HepG2 (cell line): ENCODE measurements at regions not wholly inside any gene's neighbourhood (a gene's known extent, or its start where the extent isn't known, plus 50 kb on each side); places are given as distances from the start of the nearest gene placed in this dataset.
A peak's percentile ranks its signal among the peaks of the same experiment; 100 is the strongest.

Source experiments
- ATAC-seq: fragments of 200-7000 bp; cut with Tn5 transposase; 3 replicates; pipeline ENCODE4 v1.9.1; 2020; ENCODE audit warnings: mild to moderate bottlenecking, moderate library complexity
- BruUV-seq: library from RNA; stranded (reverse); fragments of 400-500 nt; replicated peaks from 2 replicates; lab custom pipeline; 2021; lab: Mats Ljungman, UMichigan
- CTCF ChIA-PET: fragments of 300-600 bp; formaldehyde crosslinking; extraction: SDS; loops from one replicate; lab custom pipeline; 2021; ENCODE audit warnings: low total read pairs, inconsistent platforms, low intra/inter-chr PET ratio; lab: Yijun Ruan, JAX
- POLR2A ChIA-PET: fragments of 350-600 bp; sonication (Branson Sonifier 250); formaldehyde crosslinking; loops from one replicate; lab custom pipeline; 2020; ENCODE audit warnings: antibody characterized with exemption, inconsistent platforms; lab: Yijun Ruan, JAX
- DNase-seq: peaks from one replicate; pipeline ENCODE4 v3.0.0-alpha.2; 2015; ENCODE audit warnings: low spot score
- FAIRE-seq: peaks from 3 replicates; lab custom pipeline; 2011; peaks lifted over from hg19 to GRCh38; lab: Jason Lieb, UNC
- H2AFZ ChIP-seq: one replicate; pipeline ENCODE4 v1.6.1; 2011; ENCODE audit warnings: low read length, inconsistent platforms
- H3K27ac ChIP-seq: fragments of 300-600 bp; 3 replicates; pipeline ENCODE4 v1.8.0; 2011; ENCODE audit warnings: mixed run types, mild to moderate bottlenecking, mixed read lengths, low read length, inconsistent platforms; ENCODE audit not compliant: insufficient read depth; ENCODE audit errors: extremely low read length
- H3K27me3 ChIP-seq, 2 experiments: fragments of 200-600 bp in 1 of 2; 2 replicates in 1 of 2; 3 replicates in 1 of 2; pipeline versions ENCODE4 v1.6.0 to v1.8.0; 2011; ENCODE audit warnings: low read length in 2 of 2, mild to moderate bottlenecking in 2 of 2, moderate library complexity in 2 of 2, inconsistent platforms in 1 of 2; ENCODE audit not compliant: insufficient read depth in 2 of 2, control insufficient read depth in 1 of 2
- H3K36me3 ChIP-seq, 2 experiments: fragments of 200-600 bp in 1 of 2; replicated peaks in 1 of 2; 2 replicates in 1 of 2; 3 replicates in 1 of 2; pipeline versions ENCODE4 v1.5.1 to v1.8.0; 2011; ENCODE audit warnings: low read length in 2 of 2, inconsistent platforms in 1 of 2; ENCODE audit not compliant: insufficient read depth in 2 of 2, control insufficient read depth in 1 of 2
- H3K4me1 ChIP-seq: 2 replicates; pipeline ENCODE4 v1.5.1; 2012; ENCODE audit warnings: low read length, inconsistent platforms; ENCODE audit not compliant: insufficient read depth
- H3K4me2 ChIP-seq: 2 replicates; pipeline ENCODE4 v1.6.0; 2011; ENCODE audit warnings: low read depth, low read length, inconsistent platforms
- H3K4me3 ChIP-seq, 3 experiments: fragments of 200-600 bp in 1 of 3; sonication (generic), shearing (Covaris generic) in 1 of 3; replicated peaks in 1 of 3; 2 replicates each; pipeline ENCODE4 v1.5.1; 2011 to 2016; ENCODE audit warnings: low read length in 3 of 3, inconsistent platforms in 2 of 3, low read depth in 2 of 3, mild to moderate bottlenecking in 2 of 3, control low read depth in 1 of 3, mixed read lengths in 1 of 3; ENCODE audit not compliant: insufficient read depth in 1 of 3
- H3K79me2 ChIP-seq: one replicate; pipeline ENCODE4 v1.6.1; 2011; ENCODE audit warnings: low read length, inconsistent platforms; ENCODE audit not compliant: insufficient read depth
- H3K9ac ChIP-seq: 2 replicates; pipeline ENCODE4 v1.6.0; 2011; ENCODE audit warnings: mild to moderate bottlenecking, low read depth, low read length, inconsistent platforms; ENCODE audit not compliant: insufficient read depth
- H3K9me3 ChIP-seq: 2 replicates; pipeline ENCODE4 v1.5.1; 2012; ENCODE audit warnings: mild to moderate bottlenecking, low read length
- H4K20me1 ChIP-seq: 2 replicates; pipeline ENCODE4 v1.6.0; 2011; ENCODE audit warnings: inconsistent platforms, mild to moderate bottlenecking, low read length, moderate library complexity; ENCODE audit not compliant: insufficient read depth
- AGO1 ChIP-seq: fragments of 200-400 bp; formaldehyde crosslinking; IDR thresholded peaks from 2 replicates; pipeline ENCODE4 v1.6.1; 2017; ENCODE audit warnings: mild to moderate bottlenecking, low read depth, low read length, moderate library complexity; ENCODE audit not compliant: poor library complexity, severe bottlenecking
- ATF7 ChIP-seq, 2 experiments: fragments of 450-650 bp in 1 of 2; sonication (generic) in 1 of 2; formaldehyde crosslinking in 1 of 2; IDR thresholded peaks; 2 replicates each; pipeline versions ENCODE4 v1.4.0 to v1.6.1; 2016 to 2020; ENCODE audit warnings: antibody characterized with exemption in 1 of 2, mild to moderate bottlenecking in 1 of 2, missing genetic modification reagents in 1 of 2
- CEBPB ChIP-seq: IDR thresholded peaks from 2 replicates; pipeline ENCODE4 v1.6.1; 2011; ENCODE audit warnings: low read depth, low read length, improper control_type of control experiment, borderline replicate concordance
- ZNF816 ChIP-seq: sonication (generic); formaldehyde crosslinking; IDR thresholded peaks from 2 replicates; pipeline ENCODE4 v1.8.0; 2022; ENCODE audit warnings: missing genetic modification reagents, mild to moderate bottlenecking, borderline replicate concordance
- WGBS: methylation state at CpG from one replicate; pipeline ENCODE4 v1.1.6; 2017; ENCODE audit warnings: low lambda C conversion rate; 5-methylcytosine and 5-hydroxymethylcytosine counted together
- in situ Hi-C: cut with HindIII; loops from 2 replicates; pipeline ENCODE4 v1.10.0; 2017; ENCODE audit warnings: low pct_unique_long_range_greater_than_20kb; ENCODE audit not compliant: extremely low pct_ligation_motif_present
- intact Hi-C: fragments of 100-400 bp; cut with micrococcal nuclease; formaldehyde crosslinking; loops from one replicate; pipeline ENCODE4 v1.10.0; 2022; ENCODE audit not compliant: unreplicated experiment

DNA sequence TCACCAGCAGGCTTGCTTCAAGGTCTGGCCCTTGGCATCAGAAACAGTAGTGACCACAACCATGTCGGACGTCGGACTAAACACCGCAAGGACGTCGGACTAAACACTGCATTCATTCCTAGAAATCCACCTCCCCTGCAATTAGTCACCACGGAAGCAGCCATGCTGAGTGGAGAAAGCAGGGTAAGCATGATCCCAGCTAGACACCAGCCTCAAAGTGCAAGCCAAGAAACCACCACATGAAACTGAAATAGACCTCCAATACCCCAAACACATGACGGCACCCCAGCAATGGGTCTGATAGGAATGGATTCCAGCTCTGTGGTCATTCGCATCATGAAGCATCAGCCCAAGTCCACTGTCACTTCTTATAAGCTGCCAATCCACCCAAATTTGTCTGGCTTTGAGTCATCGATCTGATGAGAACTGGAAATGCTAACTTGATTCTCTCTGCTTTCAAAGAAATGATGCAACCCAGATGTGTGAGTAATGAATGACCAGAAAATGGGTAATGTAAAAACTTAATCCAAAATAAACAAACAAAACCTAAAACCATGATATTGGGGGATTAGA lies 348.3 kb upstream of the TMCO5A start:
- no peaks in the 10 kb centered on the region for H3K79me2 ChIP-seq
- H3K36me3 ChIP-seq = no peaks in the 10 kb centered on the region
- H4K20me1 ChIP-seq = no peaks in the 10 kb centered on the region
- no peaks in the 10 kb centered on the region for H3K27me3 ChIP-seq
- in situ Hi-C loops = no loop called here
- no peak overlapping the region for H3K27ac ChIP-seq
- no peak overlapping the region for H3K9ac ChIP-seq
- DNase-seq = no peak
- CTCF ChIA-PET = no interaction called here
- no peak for ATAC-seq
- H3K4me1 ChIP-seq = no peaks in the 10 kb centered on the region
- no peak overlapping the region for H2AFZ ChIP-seq
- H3K4me2 ChIP-seq = no peak overlapping the region
- no peak overlapping the region for H3K4me3 ChIP-seq
- H3K9me3 ChIP-seq = peaks cover 33% of the 10 kb centered on the region
- intact Hi-C loops = no loop called here
- POLR2A ChIA-PET = no interaction called here
- TF ChIP-seq ATF7 (IDR thresholded peaks at IDR 0.05) (peak; percentile 16; the same call in 1 of the 2 replicates), ATF7 (CRISPR knock-in tag; IDR thresholded peaks at IDR 0.05) (no peak), AGO1 (no peak)
- 52% methylated on average over 9 of the region's 10 CpGs for WGBS
- no peak for FAIRE-seq
- BruUV-seq = no TSS peak

DNA sequence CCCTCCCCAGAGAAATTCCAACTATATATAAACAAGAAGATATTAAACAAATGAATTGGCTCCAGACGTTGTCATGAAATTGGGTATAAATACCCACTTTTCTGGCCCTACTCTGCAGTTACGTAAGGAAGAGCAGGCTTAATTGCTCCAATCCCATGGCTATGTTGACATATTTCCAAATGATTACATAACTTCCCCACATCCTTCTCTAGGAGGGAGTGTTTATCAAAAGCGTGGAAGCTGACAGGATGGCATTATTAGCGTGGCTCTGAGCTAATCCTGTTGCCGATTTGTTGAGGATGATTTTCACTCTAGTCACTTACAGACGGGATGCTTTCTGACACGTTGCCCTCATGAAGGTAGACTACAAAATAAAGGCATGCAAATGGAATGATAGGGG lies 347.5 kb upstream of the TMCO5A start:
- ATAC-seq = no peak
- Histone ChIP-seq H2AFZ (no peak overlapping the region), H3K27ac (no peak overlapping the region), H3K4me3 (no peak overlapping the region), H3K27me3 (no peaks in the 10 kb centered on the region), H3K79me2 (no peaks in the 10 kb centered on the region), H3K4me2 (no peak overlapping the region), H3K9me3 (peaks cover 28% of the 10 kb centered on the region), H3K9ac (no peak overlapping the region), H4K20me1 (no peaks in the 10 kb centered on the region), H3K36me3 (no peaks in the 10 kb centered on the region), H3K4me1 (no peaks in the 10 kb centered on the region)
- in situ Hi-C loops = no loop called here
- TF ChIP-seq ZNF816 (no peak), CEBPB (peak; percentile 5; the same call in 1 of the 2 replicates)
- POLR2A ChIA-PET = no interaction called here
- FAIRE-seq = no peak
- CTCF ChIA-PET = no interaction called here
- no TSS peak for BruUV-seq
- 2% methylated on average over 7 of the region's 7 CpGs for WGBS
- DNase-seq = no peak
- intact Hi-C loops = no loop called here
